HCT116 (cell line): ENCODE measurements at regions not wholly inside any gene's neighbourhood (a gene's known extent, or its start where the extent isn't known, plus 50 kb on each side); places are given as distances from the start of the nearest gene placed in this dataset.

Experiments
- ATAC-seq: fragments of 200-7000 bp; cut with Tn5 transposase; 2 replicates; pipeline ENCODE4 v1.9.1; 2020; ENCODE audit warnings: mild to moderate bottlenecking, moderate library complexity
- BruUV-seq: library from RNA; stranded (reverse); fragments of 400-500 nt; replicated peaks from 2 replicates; lab custom pipeline; 2021; lab: Mats Ljungman, UMichigan
- CTCF ChIA-PET: fragments of 300-600 bp; sonication (Branson Sonifier 250); formaldehyde crosslinking; loops from one replicate; lab custom pipeline; 2021; ENCODE audit warnings: antibody characterized with exemption; lab: Charles Lee
- POLR2A ChIA-PET: fragments of 300-600, 350-600 bp; sonication (Branson Sonifier 250); formaldehyde crosslinking; loops from one replicate; lab custom pipeline; 2021; ENCODE audit warnings: antibody characterized with exemption; lab: Charles Lee
- RAD21 ChIA-PET, 2 experiments: fragments of 300-600 bp; sonication (Branson Sonifier 250); formaldehyde crosslinking; loops; one replicate each; lab custom pipeline; 2023; ENCODE audit warnings: low total read pairs in 2 of 2; ENCODE audit not compliant: uncharacterized antibody in 2 of 2, unreplicated experiment in 2 of 2, low non-redundant PET in 1 of 2; lab: Charles Lee
- DNase-seq: peaks from one replicate; pipeline ENCODE4 v3.0.0-alpha.2; 2010; ENCODE audit warnings: low read depth, low spot score
- H2AFZ ChIP-seq: fragments of 200-600 bp; shearing (Covaris generic), sonication (generic); 2 replicates; pipeline ENCODE4 v1.6.1; 2017; ENCODE audit warnings: low read depth, mixed run types, mixed read lengths, antibody characterized with exemption, low read length; ENCODE audit not compliant: poor library complexity, severe bottlenecking
- H3K27ac ChIP-seq: 2 replicates; pipeline ENCODE4 v1.5.1; 2012; ENCODE audit warnings: low read depth, low read length
- H3K27me3 ChIP-seq: fragments of 200-600 bp; sonication (generic); 2 replicates; pipeline ENCODE4 v1.6.1; 2016; ENCODE audit warnings: mixed run types, low read length, mixed read lengths; ENCODE audit not compliant: insufficient read depth
- H3K36me3 ChIP-seq, 2 experiments: fragments of 200-500 bp in 1 of 2; fragments of 200-600 bp in 1 of 2; sonication (Bioruptor generic) in 1 of 2; sonication (generic) in 1 of 2; 2 replicates each; pipeline versions ENCODE4 v1.5.1 to v1.6.1; 2014 to 2016; ENCODE audit warnings: low read length in 2 of 2, inconsistent platforms in 1 of 2, mixed read lengths in 1 of 2, mixed run types in 1 of 2; ENCODE audit not compliant: insufficient read depth in 2 of 2, control insufficient read depth in 1 of 2
- H3K4me1 ChIP-seq, 2 experiments: fragments of 200-600 bp in 1 of 2; sonication (generic) in 1 of 2; 2 replicates each; pipeline versions ENCODE4 v1.5.1 to v1.6.1; 2012 to 2017; ENCODE audit warnings: low read length in 2 of 2, inconsistent platforms in 1 of 2, mild to moderate bottlenecking in 1 of 2, mixed read lengths in 1 of 2, mixed run types in 1 of 2, moderate library complexity in 1 of 2; ENCODE audit not compliant: insufficient read depth in 2 of 2, control insufficient read depth in 1 of 2
- H3K4me2 ChIP-seq: fragments of 200-600 bp; sonication (generic); 2 replicates; pipeline ENCODE4 v1.6.1; 2017; ENCODE audit warnings: mixed run types, low read length, mixed read lengths
- H3K4me3 ChIP-seq, 2 experiments: fragments of 200-600 bp in 1 of 2; sonication (generic) in 1 of 2; replicated peaks in 1 of 2; 2 replicates each; pipeline ENCODE4 v1.5.1; 2011 to 2016; ENCODE audit warnings: low read length in 2 of 2, control low read depth in 1 of 2, low read depth in 1 of 2, mild to moderate bottlenecking in 1 of 2, mixed read lengths in 1 of 2, mixed run types in 1 of 2
- H3K79me2 ChIP-seq: fragments of 200-600 bp; sonication (generic); 2 replicates; pipeline ENCODE4 v1.6.1; 2017; ENCODE audit warnings: mild to moderate bottlenecking, mixed run types, low read length, moderate library complexity, mixed read lengths; ENCODE audit not compliant: insufficient read depth
- H3K9ac ChIP-seq: fragments of 200-600 bp; sonication (generic); 2 replicates; pipeline ENCODE4 v1.6.1; 2016; ENCODE audit warnings: low read length, mixed read lengths
- H3K9me2 ChIP-seq: fragments of 200-600 bp; sonication (generic), shearing (Covaris generic); 2 replicates; pipeline ENCODE4 v1.6.1; 2017; ENCODE audit warnings: mixed run types, mild to moderate bottlenecking, moderate library complexity; ENCODE audit not compliant: insufficient read depth
- H3K9me3 ChIP-seq, 2 experiments: fragments of 200-500 bp in 1 of 2; fragments of 200-600 bp in 1 of 2; sonication (Bioruptor generic) in 1 of 2; sonication (generic) in 1 of 2; 2 replicates each; pipeline ENCODE4 v1.6.1; 2014 to 2017; ENCODE audit warnings: low read length in 2 of 2, mixed read lengths in 2 of 2, inconsistent platforms in 1 of 2, low read depth in 1 of 2, mild to moderate bottlenecking in 1 of 2, mixed run types in 1 of 2, moderate library complexity in 1 of 2; ENCODE audit not compliant: control insufficient read depth in 1 of 2, insufficient read depth in 1 of 2
- H4K20me1 ChIP-seq: fragments of 200-600 bp; sonication (generic), shearing (Covaris generic); 2 replicates; pipeline ENCODE4 v1.6.1; 2017; ENCODE audit warnings: mixed run types, mild to moderate bottlenecking, moderate library complexity; ENCODE audit not compliant: insufficient read depth
- ATF3 ChIP-seq: IDR thresholded peaks from 2 replicates; pipeline ENCODE4 v1.6.1; 2012
- CTCF ChIP-seq, 3 experiments: fragments of 200-600 bp in 1 of 3; sonication (generic) in 1 of 3; IDR thresholded peaks in 2 of 3; conservative IDR thresholded peaks in 1 of 3; 2 replicates each; pipeline ENCODE4 v1.5.1; 2012 to 2017; ENCODE audit warnings: low read depth in 2 of 3, low read length in 2 of 3, antibody characterized with exemption in 1 of 3, borderline replicate concordance in 1 of 3, control low read depth in 1 of 3, mild to moderate bottlenecking in 1 of 3, mixed read lengths in 1 of 3, mixed run types in 1 of 3, moderate library complexity in 1 of 3; ENCODE audit not compliant: insufficient read depth in 1 of 3
- EGR1 ChIP-seq: IDR thresholded peaks from 2 replicates; pipeline ENCODE4 v1.6.1; 2012; ENCODE audit warnings: low read depth
- EZH2 ChIP-seq: fragments of 200-600 bp; sonication (generic); IDR thresholded peaks from 2 replicates; pipeline ENCODE4 v1.6.1; 2017; ENCODE audit warnings: antibody characterized with exemption, mixed run types
- FOSL1 ChIP-seq: IDR thresholded peaks from 2 replicates; pipeline ENCODE4 v1.6.1; 2012; ENCODE audit warnings: low read depth
- MAX ChIP-seq: IDR thresholded peaks from 2 replicates; pipeline ENCODE4 v1.6.1; 2012
- RAD21 ChIP-seq: IDR thresholded peaks from 2 replicates; pipeline ENCODE4 v1.6.1; 2012; ENCODE audit warnings: low read depth, mild to moderate bottlenecking
- TCF7L2 ChIP-seq: IDR thresholded peaks from 2 replicates; pipeline ENCODE4 v1.7.0; 2011; ENCODE audit warnings: borderline replicate concordance, inconsistent platforms; ENCODE audit not compliant: insufficient read depth, insufficient read length; ENCODE audit errors: extremely low read depth
- YY1 ChIP-seq: IDR thresholded peaks from 2 replicates; pipeline ENCODE4 v1.6.1; 2011; ENCODE audit warnings: low read length, low read depth, moderate library complexity, mild to moderate bottlenecking; ENCODE audit not compliant: insufficient replicate concordance; ENCODE audit errors: extremely low read depth
- ZFX ChIP-seq: fragments of 450-650 bp; IDR thresholded peaks from 2 replicates; pipeline ENCODE4 v1.6.1; 2017
- intact Hi-C: fragments of 100-400 bp; cut with micrococcal nuclease; formaldehyde crosslinking; loops from 2 replicates; pipeline ENCODE4 v1.10.0; 2022

GRCh38 chr1:73611681-73612080 is 586.3 kb downstream of the LRRIQ3 start (continued):
- TF ChIP-seq CTCF (IDR thresholded peaks at IDR 0.05 in 2 of 3, conservative IDR thresholded peaks at IDR 0.05 in 1 of 3; ENCODE audit: borderline replicate concordance in 1 of 3, insufficient read depth in 1 of 3, low read depth in 2 of 3, low read length in 2 of 3) = no peak
- TF ChIP-seq ZFX = no peak
- no peak for TF ChIP-seq ATF3
- TF ChIP-seq YY1 = no peak
- TF ChIP-seq EGR1 = no peak
- TF ChIP-seq TCF7L2 = no peak
- TF ChIP-seq RAD21 = no peak
- no peak for TF ChIP-seq MAX
- TF ChIP-seq EZH2 = no peak

GRCh38 chr1:73604739-73605138 is 593.2 kb downstream of the LRRIQ3 start:
- Histone ChIP-seq H4K20me1 (no peaks in the 10 kb centered on the region), H3K36me3 (no peaks in the 10 kb centered on the region), H3K9me3 (peaks cover 3 to 16% of the 10 kb centered on the region in 2 experiments; a peak in 2 of 4 replicates), H2AFZ (no peak overlapping the region), H3K4me3 (no peak overlapping the region), H3K27me3 (no peaks in the 10 kb centered on the region), H3K9me2 (no peaks in the 10 kb centered on the region), H3K4me1 (no peaks in the 10 kb centered on the region), H3K79me2 (no peaks in the 10 kb centered on the region), H3K27ac (no peak overlapping the region), H3K9ac (no peak overlapping the region), H3K4me2 (no peak overlapping the region)
- TF ChIP-seq ATF3 (no peak), FOSL1 (no peak), TCF7L2 (peak; percentile 68)
- DNase-seq (no peak), ATAC-seq (no peak)
- intact Hi-C loops = no loop called here
- ChIA-PET POLR2A (no interaction called here), CTCF (no interaction called here), RAD21 (no interaction called here)
- no TSS peak for BruUV-seq
